22Rv1 (cell line): ENCODE measurements at regions not wholly inside any gene's neighbourhood (a gene's known extent, or its start where the extent isn't known, plus 50 kb on each side); places are given as distances from the start of the nearest gene placed in this dataset.

Source experiments
- CTCF ChIP-seq: fragments of 450-650 bp; IDR thresholded peaks from 2 replicates; pipeline ENCODE4 v1.5.1; 2017; ENCODE audit warnings: mild to moderate bottlenecking
- ZFX ChIP-seq: fragments of 450-650 bp; IDR thresholded peaks from 2 replicates; pipeline ENCODE4 v1.6.1; 2017; ENCODE audit warnings: antibody characterized with exemption, borderline replicate concordance

- TF ChIP-seq CTCF (no peak), ZFX (no peak)
These were observed 336.0 kb upstream of the IGFBP3 start for GRCh38 chr7:46256870-46257661.
